Testis (tissue), 2 donors: ENCODE measurements at regions not wholly inside any gene's neighbourhood (a gene's known extent, or its start where the extent isn't known, plus 50 kb on each side); places are given as distances from the start of the nearest gene placed in this dataset.

Source experiments
- POLR2A ChIP-seq: fragments of 450-650 bp; IDR thresholded peaks from one replicate; pipeline ENCODE4 v1.6.1; 2017; ENCODE audit warnings: antibody characterized with exemption, mild to moderate bottlenecking, moderate library complexity
- TF ChIP-seq, protein P1 (sequence below), 3 experiments: fragments of 450-650 bp in 2 of 3; fragments of 200-600 bp in 1 of 3; sonication (generic) in 1 of 3; IDR thresholded peaks; one replicate each; pipeline ENCODE4 v1.5.1; 2016 to 2019; ENCODE audit warnings: antibody characterized with exemption in 3 of 3, mild to moderate bottlenecking in 2 of 3, moderate library complexity in 1 of 3

DNA sequence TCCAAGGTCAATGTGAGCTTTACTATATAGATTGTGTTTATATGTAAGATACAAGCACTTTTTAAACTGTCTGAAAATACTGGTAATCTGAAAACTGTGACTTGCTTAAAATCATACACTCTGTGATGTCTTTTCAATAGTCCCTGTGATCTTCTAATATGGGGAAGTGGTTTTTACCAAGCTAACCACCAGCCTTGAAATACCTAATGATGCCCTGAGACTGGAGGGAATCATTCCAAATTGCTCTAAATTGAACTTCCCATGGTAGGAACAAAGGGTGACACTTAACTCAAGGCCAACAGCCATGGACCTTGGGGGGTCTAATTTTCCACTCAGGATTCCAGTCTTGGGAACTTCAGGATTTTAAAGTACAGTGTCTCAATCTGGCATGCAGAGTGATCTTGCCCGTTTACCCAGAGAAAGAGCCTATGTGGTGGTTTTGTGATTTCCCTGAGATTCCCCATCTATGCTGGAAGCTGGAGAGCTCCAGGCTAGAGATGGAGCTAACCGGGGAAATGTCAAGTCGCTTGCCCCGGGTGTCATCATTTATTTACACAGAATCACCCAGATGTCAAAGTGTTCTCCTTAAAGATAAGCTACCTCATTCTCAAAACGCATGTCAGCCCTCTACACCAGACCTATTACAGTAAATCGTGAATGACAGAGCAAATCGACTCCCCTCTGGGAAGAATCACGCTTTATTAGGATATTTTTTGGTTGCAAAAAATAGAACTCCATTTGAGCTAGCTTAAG lies 198.5 kb downstream of the SP3 start:
- TF ChIP-seq, protein P1, sequence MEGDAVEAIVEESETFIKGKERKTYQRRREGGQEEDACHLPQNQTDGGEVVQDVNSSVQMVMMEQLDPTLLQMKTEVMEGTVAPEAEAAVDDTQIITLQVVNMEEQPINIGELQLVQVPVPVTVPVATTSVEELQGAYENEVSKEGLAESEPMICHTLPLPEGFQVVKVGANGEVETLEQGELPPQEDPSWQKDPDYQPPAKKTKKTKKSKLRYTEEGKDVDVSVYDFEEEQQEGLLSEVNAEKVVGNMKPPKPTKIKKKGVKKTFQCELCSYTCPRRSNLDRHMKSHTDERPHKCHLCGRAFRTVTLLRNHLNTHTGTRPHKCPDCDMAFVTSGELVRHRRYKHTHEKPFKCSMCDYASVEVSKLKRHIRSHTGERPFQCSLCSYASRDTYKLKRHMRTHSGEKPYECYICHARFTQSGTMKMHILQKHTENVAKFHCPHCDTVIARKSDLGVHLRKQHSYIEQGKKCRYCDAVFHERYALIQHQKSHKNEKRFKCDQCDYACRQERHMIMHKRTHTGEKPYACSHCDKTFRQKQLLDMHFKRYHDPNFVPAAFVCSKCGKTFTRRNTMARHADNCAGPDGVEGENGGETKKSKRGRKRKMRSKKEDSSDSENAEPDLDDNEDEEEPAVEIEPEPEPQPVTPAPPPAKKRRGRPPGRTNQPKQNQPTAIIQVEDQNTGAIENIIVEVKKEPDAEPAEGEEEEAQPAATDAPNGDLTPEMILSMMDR (IDR thresholded peaks at IDR 0.05) = no peak
- TF ChIP-seq POLR2A = no peak
